Peyer's patch (tissue), 4 donors: ENCODE measurements at regions not wholly inside any gene's neighbourhood (a gene's known extent, or its start where the extent isn't known, plus 50 kb on each side); places are given as distances from the start of the nearest gene placed in this dataset.

ENCODE experiments used
- CTCF ChIP-seq, 6 experiments: fragments of 450-650 bp in 4 of 6; fragments of 200-600 bp in 2 of 6; sonication (generic) in 1 of 6; IDR thresholded peaks; one replicate each; pipeline ENCODE4 v1.5.1; 2017 to 2019; ENCODE audit warnings: antibody characterized with exemption in 6 of 6, mild to moderate bottlenecking in 3 of 6, moderate library complexity in 1 of 6
- POLR2A ChIP-seq, 2 donors: fragments of 450-650 bp; IDR thresholded peaks; one replicate each; pipeline ENCODE4 v1.5.1; 2017; ENCODE audit warnings: antibody characterized with exemption in 2 of 2, mild to moderate bottlenecking in 2 of 2, moderate library complexity in 2 of 2

GRCh38 chr14:104512061-104512460 lies 67.5 kb upstream of the C14orf180 start:
- no peak for TF ChIP-seq CTCF (IDR thresholded peaks at IDR 0.05)
- no peak for TF ChIP-seq POLR2A (IDR thresholded peaks at IDR 0.05)
